Adrenal gland (tissue), 5 donors: ENCODE measurements at regions not wholly inside any gene's neighbourhood (a gene's known extent, or its start where the extent isn't known, plus 50 kb on each side); places are given as distances from the start of the nearest gene placed in this dataset.

Experiments used
- CTCF ChIP-seq, 6 experiments: fragments of 450-650 bp in 4 of 6; fragments of 200-600 bp in 2 of 6; sonication (generic) in 1 of 6; IDR thresholded peaks; 1 replicate in 5 of 6; 2 replicates in 1 of 6; pipeline versions ENCODE4 v1.5.1 to v1.8.0; 2016 to 2021; ENCODE audit warnings: antibody characterized with exemption in 6 of 6, mild to moderate bottlenecking in 2 of 6, moderate library complexity in 1 of 6
- POLR2A ChIP-seq, 2 donors: fragments of 450-650 bp; IDR thresholded peaks; one replicate each; pipeline ENCODE4 v1.6.1; 2017; ENCODE audit warnings: antibody characterized with exemption in 2 of 2, mild to moderate bottlenecking in 2 of 2, moderate library complexity in 1 of 2
- donor health status: DM: no; HTN: no; CAD: no.

- no peak for TF ChIP-seq CTCF (IDR thresholded peaks at IDR 0.05)
- TF ChIP-seq POLR2A (IDR thresholded peaks at IDR 0.05): no peak
Observed at GRCh38 chr4:41428601-41429279, 109.2 kb upstream of the LIMCH1 start.
